BE2C (cell line): ENCODE measurements at regions not wholly inside any gene's neighbourhood (a gene's known extent, or its start where the extent isn't known, plus 50 kb on each side); places are given as distances from the start of the nearest gene placed in this dataset.

Experiments
- DNase-seq: peaks from one replicate; pipeline ENCODE4 v3.0.0-alpha.2; 2020
- H3K27me3 ChIP-seq: fragments of 250-450 bp; sonication (Bioruptor Pico); 2 replicates; pipeline ENCODE4 v1.5.1; 2020; ENCODE audit warnings: mild to moderate bottlenecking
- H3K36me3 ChIP-seq: fragments of 250-450 bp; sonication (Bioruptor Pico); 2 replicates; pipeline ENCODE4 v1.5.1; 2020; ENCODE audit warnings: mild to moderate bottlenecking
- H3K4me1 ChIP-seq: fragments of 250-450 bp; sonication (Bioruptor Pico); 2 replicates; pipeline ENCODE4 v1.5.1; 2020
- H3K4me3 ChIP-seq: 2 replicates; pipeline ENCODE4 v1.5.1; 2011; ENCODE audit warnings: low read depth, low read length
- H3K9me3 ChIP-seq: fragments of 250-450 bp; sonication (Bioruptor Pico); 2 replicates; pipeline ENCODE4 v1.5.1; 2020
- CTCF ChIP-seq: IDR thresholded peaks from 2 replicates; pipeline ENCODE4 v1.5.1; 2012; ENCODE audit warnings: mild to moderate bottlenecking, low read depth, low read length

- DNase-seq = no peak
- TF ChIP-seq CTCF = no peak
- no peak overlapping the region for H3K4me3 ChIP-seq
These were observed 99.8 kb downstream of the EPDR1 start for GRCh38 chr7:38020121-38020785.

GRCh38 chr7:38021892-38022291 lies 101.5 kb downstream of the EPDR1 start:
- no peak for DNase-seq
- H3K4me3 ChIP-seq = no peak overlapping the region
- no peaks in the 10 kb centered on the region for H3K36me3 ChIP-seq
- no peaks in the 10 kb centered on the region for H3K4me1 ChIP-seq
- TF ChIP-seq CTCF = no peak
- H3K9me3 ChIP-seq = no peaks in the 10 kb centered on the region
- H3K27me3 ChIP-seq = no peaks in the 10 kb centered on the region

More at GRCh38 chr7:38020121-38020785, 99.8 kb downstream of the EPDR1 start:
- Histone ChIP-seq H3K4me1 (no peaks in the 10 kb centered on the region), H3K27me3 (no peaks in the 10 kb centered on the region), H3K9me3 (no peaks in the 10 kb centered on the region), H3K36me3 (no peaks in the 10 kb centered on the region)

- no peaks in the 10 kb centered on the region for H3K9me3 ChIP-seq
- H3K27me3 ChIP-seq = no peaks in the 10 kb centered on the region
- DNase-seq = no peak
- H3K4me1 ChIP-seq = no peaks in the 10 kb centered on the region
- no peaks in the 10 kb centered on the region for H3K36me3 ChIP-seq
- H3K4me3 ChIP-seq = no peak overlapping the region
- no peak for TF ChIP-seq CTCF
These were observed 105.4 kb downstream of the EPDR1 start for GRCh38 chr7:38025815-38026214.

- no peak for DNase-seq
- no peaks in the 10 kb centered on the region for H3K9me3 ChIP-seq
- H3K4me3 ChIP-seq = no peak overlapping the region
- no peaks in the 10 kb centered on the region for H3K4me1 ChIP-seq
- H3K36me3 ChIP-seq = no peaks in the 10 kb centered on the region
- TF ChIP-seq CTCF = no peak
- no peaks in the 10 kb centered on the region for H3K27me3 ChIP-seq
These were observed 107.5 kb downstream of the EPDR1 start for GRCh38 chr7:38027884-38028455.

- no peak for DNase-seq
- H3K4me3 ChIP-seq = no peak overlapping the region
- H3K27me3 ChIP-seq = no peaks in the 10 kb centered on the region
- no peaks in the 10 kb centered on the region for H3K36me3 ChIP-seq
- no peaks in the 10 kb centered on the region for H3K9me3 ChIP-seq
- no peaks in the 10 kb centered on the region for H3K4me1 ChIP-seq
- no peak for TF ChIP-seq CTCF
These were observed 113.8 kb downstream of the EPDR1 start for GRCh38 chr7:38034062-38034908.
